OCI-LY3 (cell line): ENCODE measurements at regions not wholly inside any gene's neighbourhood (a gene's known extent, or its start where the extent isn't known, plus 50 kb on each side); places are given as distances from the start of the nearest gene placed in this dataset.

ENCODE experiments used
- CTCF ChIP-seq: fragments of 200-600, 300-600 bp; sonication (generic); IDR thresholded peaks from 2 replicates; pipeline ENCODE4 v1.5.1; 2014; ENCODE audit warnings: antibody characterized with exemption, low read length, low read depth
- EZH2phosphoT487 ChIP-seq: fragments of 200-600 bp; shearing (Covaris generic); IDR thresholded peaks from 2 replicates; pipeline ENCODE4 v1.6.1; 2018; ENCODE audit warnings: antibody characterized with exemption, mixed run types, low read depth

- no peak for TF ChIP-seq CTCF
- no peak for TF ChIP-seq EZH2phosphoT487
These were observed 351.7 kb upstream of the MDGA2 start for GRCh38 chr14:48027115-48027514.
